GM19324 (cell line): ENCODE measurements at regions not wholly inside any gene's neighbourhood (a gene's known extent, or its start where the extent isn't known, plus 50 kb on each side); places are given as distances from the start of the nearest gene placed in this dataset.
"Not testable (repeated sequence)": the region's sequence is repeated elsewhere in the genome, so short reads cannot be mapped to it uniquely, and the experiment has no call there.

Source experiments
- ATAC-seq: cut with Tn5 transposase; IDR thresholded peaks from one replicate; pipeline ENCODE4 v1.9.1; 2021; ENCODE audit warnings: mild to moderate bottlenecking, moderate library complexity; ENCODE audit not compliant: unreplicated experiment, low FRiP score

DNA sequence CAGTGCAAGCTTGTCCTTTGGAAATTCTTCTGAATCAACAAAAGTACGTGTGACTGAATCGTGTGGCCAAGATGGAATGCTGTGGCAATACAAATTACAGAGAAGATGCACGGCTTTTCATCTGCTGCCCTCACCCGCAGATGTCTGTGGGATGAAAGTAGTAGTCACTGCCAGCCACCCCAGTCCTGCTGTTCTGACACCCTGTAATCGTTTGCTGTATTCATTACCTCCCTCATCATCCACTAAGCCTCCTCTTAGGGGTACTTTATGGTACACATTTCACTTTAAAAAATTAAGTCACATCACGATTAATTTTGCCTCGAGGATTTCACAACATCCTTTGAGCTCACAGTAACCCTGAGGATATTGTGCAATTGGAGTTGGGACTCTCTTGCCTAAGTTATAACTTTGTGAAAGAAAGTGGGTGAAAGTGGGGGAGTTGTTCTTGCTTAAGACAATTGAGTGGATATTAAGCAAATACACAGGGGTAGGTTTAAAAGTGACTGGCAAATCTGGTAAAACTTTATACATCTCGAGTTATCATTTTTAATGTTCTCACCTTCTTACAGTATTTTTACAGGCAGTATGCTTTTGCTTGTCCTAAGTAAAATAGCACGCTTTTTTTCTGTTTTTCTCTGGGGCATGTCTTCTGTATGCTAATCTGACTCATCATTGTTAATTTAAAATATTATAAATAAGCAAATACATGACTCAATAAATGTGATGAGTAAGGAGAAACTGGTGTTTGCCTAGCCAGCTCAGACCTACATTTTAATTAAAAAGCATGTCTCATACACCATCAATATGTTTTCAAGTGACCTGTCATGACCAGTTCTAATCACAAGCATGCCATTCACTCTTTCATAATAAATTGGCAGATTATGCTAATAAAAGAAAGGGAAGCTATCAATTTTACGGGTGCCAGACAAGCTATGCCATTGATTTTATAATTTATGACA is 680.9 kb downstream of the IRS1 start:
- ATAC-seq, result no peak

DNA sequence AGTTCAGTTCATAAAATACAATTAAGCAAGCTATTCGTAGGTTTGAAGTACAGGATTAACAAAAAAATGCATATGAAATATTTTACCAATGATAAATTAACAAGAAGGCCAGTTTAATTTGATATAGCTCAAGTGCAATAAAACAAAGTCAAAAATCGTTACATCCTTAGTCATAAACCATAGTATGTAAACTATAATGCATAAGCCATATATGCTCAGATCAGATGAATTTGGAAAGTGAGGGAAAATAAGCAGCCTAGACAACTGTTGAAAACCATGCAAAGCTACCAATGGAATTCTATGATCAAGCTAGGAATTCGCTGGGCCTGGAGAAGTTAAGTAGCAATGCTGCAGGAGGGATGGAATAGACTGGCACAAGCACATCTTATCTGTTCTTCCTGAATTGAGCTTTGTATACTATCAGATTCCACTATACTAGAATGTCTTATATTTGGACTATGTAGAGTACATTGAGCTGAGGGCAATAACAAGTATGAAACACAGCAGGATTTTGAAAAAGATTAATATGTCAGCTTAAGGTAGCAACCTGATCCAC is 682.0 kb downstream of the IRS1 start:
- ATAC-seq, result no peak

DNA sequence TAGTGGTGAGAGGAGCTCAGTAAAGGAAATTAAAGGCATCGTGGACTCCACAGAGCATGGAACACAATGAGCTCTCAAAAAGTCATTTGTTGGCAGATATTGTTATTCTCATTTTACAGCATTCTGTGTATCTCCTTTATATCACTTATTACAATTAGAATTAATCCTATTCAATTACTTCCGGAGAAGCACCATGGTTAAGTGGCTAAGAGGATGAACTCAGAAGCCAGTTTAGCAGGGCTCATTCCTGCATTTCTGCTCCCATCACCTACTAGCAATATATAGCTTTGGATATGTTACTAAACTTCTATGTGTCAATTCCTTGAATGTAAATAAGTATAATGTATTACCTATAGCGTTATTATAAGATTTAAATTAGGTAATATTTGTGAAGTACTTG is 683.3 kb downstream of the IRS1 start:
- ATAC-seq, result no peak

DNA sequence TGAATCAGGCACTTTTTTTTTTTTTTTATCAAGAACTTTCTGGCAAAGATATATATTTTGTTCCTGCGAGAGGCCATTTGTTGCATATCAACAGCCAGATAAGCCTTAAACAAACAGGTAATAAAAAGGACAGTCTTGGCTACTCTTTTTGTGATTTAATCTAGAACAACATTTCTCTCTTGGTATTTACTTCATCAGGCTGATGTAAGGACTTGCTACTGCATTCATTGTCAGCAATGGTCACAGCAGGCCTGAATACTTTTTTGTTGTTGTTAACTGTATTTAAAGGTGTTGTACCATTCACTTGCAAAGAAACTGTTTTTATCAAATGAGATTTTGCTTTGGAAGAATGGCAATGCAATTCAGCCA is 683.8 kb downstream of the IRS1 start:
- ATAC-seq, result no peak

DNA sequence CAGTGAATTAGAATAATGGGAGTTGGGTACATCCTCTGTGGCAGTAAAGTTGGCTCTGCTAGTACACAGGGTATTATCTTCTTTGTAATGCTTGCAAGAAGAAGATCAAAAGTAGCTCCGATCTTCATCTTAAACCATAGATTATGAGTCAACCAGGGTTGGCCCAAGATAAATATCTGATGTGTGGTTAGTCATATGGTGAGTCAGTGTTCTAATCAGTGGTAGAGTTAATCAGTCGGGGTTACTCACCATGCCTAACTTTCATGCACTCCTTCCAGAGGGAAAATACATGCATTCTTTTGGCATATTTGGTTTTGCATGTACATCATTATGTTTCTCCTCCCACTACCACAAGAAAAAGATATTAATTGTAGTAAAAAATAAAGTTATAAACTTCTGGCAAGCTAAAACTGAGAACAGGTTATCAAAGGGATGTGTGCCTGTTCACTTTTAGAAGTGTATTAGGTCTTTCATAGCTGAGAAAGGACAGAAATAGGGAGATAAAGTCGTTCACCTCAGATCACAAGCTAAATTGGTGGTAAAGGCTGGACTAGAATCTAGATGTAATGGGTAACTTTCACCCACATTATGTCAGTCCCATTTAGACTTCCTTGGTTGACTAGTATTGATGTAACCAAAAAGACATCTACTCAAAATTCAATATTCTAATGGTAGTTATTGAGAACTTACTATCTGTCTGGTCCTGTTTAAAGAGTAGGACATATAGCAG is 684.4 kb downstream of the IRS1 start:
- ATAC-seq, result no peak

DNA sequence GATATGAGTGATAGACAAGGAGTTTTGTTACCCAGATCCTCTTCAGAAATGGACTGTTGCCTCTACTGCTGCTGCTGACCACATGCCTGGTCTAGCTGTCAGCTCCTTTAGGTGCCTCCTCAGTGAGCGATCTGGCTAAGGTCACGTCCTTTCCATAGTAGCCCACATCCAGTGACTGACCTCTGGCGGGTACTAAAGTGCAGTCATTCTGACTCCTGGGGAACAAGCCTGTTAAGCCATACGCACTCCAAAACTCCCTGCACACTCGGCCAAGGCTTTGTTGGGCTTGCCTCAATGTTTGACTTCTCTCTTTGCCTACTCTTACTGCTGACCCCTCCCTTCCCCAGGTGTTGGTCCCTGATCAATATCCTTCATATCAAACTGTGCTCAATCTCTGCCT is 685.2 kb downstream of the IRS1 start:
- no peak for ATAC-seq

DNA sequence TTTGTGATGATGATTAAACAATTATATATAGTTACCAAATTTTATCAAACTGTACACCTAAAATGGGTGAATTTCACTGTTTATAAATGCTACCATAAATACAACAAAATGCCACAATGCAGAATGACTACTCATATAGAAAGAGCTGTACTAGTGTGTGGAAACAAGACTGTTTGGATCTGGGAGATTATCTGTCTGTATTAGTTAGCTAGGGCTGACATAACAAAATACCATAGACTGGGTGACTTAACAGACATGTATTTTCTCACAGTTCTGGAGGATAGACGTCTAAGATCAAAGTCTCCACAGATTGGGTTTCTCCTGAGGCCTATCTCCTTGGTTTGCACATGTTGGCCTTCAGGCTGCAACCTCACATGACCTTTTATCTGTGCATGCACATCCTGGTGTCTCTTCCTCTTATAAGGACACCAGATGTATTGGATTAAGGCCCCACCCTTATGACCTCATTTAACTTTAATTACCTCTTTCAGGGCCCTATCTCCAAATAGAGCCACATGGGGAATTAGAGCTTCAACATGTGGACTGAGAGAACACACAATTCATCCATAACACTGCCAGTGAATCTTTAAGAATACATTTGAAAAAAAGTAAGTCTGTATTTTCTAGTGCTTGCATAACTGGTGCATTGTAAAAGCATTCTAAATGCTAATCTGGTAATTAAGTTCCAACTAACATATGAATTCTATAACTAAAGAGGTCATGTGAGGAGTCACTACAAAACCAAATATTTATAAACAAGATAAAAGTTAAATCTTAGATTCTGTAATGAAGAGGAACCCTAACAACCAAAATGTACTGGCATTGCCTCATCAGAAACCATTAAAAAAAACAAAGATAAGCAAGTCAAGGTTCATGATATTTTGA is 699.6 kb downstream of the NYAP2 start:
- ATAC-seq, result no peak

DNA sequence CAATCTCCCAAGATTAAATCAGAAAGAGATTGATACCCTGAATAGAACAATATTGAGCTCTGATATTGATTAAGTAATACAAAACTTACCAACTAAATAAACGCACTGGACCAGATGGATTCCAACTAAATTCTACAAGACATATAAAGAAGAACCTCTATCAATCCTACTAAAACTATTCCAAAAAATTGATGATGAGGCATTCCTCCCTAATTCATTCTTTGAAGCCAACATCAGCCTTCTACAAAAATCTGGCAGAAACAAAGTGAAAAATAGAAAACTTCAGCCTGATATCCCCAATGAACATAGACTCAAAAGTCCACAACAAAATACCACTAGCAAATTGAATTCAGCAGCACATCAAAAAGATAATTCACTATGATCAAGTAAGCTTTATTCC is 695.5 kb downstream of the NYAP2 start:
- no peak for ATAC-seq

DNA sequence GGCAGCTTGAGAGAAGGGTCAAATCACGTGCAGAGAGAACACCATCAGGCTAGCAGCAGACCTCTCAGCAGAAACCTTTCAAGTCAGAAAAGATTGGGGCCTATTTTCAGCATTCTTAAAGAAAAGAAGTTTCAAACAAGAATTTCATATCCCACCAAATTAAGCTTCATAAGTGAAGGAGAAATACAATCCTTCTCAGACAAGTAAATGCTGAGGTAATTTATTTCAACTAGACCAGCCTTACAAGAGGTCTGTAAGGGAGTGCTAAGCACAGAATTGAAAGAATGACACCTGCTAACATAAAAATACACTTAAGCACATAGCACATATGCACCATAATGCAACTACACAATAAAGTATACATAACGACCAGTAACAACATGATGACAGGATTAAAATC is 693.9 kb downstream of the NYAP2 start:
- ATAC-seq, result no peak

DNA sequence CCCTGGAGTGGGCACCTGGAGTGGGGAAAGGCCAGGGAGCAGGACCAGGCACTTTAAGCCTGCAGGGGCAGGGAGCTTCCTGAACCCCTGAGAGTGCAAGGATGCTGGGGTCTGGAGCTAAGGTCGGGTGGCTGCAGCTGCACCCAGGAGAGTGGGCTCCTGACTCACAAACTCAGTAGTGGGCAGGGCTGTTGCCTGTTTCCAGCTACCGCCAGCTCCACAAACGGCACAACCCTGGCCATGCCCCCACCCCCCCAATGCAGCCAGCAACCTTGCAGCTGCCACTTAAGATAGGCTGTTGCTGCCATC is 688.8 kb downstream of the NYAP2 start:
- ATAC-seq, result no peak

DNA sequence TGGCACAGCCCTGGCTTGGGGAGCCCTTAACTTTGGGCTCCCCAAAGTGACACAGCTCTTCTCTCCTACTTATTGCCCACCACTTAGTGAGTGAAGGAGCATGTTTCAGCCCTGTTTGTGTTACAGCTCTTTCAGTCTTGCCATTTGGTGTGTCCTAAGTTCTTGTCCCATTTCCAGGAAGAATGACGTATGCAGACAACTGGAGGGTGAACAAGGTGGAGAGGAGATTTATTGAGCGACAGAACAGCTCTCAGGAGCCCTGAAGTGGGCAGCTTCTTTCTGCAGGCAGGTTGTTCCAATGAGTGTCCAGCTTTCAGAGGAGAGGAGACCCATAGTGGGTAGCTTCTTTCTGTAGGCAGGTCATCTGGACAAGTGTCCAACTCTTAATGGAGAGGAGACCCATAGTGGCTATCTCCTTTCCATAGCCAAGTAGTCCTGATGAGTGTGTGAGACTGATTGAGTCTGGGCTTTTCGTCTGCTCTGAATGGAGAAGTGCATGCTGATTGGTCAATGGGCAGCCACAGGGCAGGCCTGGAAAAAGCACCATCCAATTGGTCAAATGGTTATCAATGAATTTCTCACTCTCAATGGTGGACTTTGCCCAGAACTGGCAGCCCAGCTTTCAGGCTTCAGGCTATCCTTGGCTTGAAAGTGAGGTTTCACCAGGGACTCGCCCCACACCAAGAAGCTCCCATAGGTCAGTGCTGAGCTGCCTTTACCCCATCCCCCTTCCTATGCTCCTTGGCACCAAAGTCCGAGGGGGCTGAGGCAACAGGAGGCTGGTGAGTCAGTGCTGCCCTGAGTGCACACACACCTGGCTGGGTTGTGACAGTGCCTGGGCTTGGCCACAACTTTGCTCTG is 688.2 kb downstream of the NYAP2 start:
- ATAC-seq, result no peak

DNA sequence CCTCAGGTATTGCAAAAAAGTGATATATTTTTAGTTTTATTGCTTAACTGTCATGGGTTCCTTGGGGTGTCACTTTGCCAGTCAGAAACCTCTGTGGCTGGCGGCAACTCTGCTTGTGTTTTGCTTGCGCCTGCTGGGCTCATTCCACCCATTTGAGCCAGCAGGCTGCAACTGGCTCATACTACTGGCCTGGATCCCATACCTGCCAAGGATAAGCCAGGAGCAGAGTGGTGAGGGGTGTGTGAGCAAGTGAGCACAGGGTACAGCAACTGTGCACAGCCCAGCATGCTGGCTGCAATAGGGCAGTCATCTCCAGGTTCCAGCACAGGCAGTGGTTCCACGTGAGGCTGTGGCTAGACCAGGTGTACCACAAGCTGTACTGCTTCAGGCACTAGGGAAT is 687.5 kb downstream of the NYAP2 start:
- ATAC-seq, result no peak

DNA sequence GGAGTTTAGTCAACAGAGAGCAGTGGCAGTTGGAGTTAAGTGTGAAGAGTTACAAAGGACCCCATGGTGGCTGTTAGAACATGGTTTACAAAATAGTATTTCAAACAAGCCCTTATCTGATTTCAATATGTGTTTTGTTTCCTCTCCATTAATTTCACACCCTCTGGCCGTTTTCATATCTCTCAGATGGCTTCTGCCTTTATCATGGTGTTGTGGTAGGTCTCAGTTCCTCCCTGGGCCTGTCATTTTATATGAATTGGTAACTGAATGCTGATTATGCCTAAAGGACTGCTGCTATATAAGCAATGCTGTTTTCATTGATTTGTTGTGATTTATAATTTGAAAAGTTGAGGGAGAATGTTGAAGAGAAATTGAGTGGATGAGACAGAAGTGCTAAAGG is 686.7 kb downstream of the NYAP2 start:
- ATAC-seq, result no peak

DNA sequence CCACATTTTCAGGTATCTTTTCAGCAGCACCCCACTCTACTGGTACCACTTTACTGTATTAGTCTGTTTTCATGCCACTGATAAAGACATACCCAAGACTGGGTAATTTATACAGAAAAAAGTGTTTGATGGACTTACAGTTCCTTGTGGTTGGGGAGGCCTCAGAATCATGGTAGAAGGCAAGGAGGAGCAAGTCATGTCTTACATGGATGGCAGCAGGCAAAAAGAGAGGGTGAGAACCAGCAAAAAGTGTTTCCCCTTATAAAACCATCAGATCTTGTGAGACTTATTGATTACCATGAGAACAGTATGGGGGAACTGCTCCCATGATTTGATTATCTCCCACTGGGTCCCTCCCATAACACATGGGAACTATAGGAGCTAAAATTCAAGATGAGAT is 685.9 kb downstream of the NYAP2 start:
- ATAC-seq, result not testable (repeated sequence)

DNA sequence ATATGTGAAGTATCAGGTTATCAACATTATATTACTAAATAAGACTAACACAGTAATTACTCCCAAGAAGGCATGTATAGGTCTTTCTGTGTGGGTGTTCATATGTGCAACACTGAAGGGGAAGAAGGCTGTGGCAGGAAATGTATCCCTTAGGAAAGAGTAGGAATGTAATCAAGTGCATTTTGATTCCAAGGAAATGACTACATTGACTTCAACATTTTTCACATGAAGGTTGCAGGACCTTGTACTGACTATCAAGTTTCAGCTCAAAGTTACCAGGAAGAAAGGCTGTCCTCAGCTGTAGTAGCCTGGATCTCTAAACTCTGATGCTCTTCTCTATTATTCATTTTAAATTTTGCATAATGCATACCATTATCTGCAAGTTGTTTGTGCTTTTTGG is 680.8 kb downstream of the NYAP2 start:
- no peak for ATAC-seq

DNA sequence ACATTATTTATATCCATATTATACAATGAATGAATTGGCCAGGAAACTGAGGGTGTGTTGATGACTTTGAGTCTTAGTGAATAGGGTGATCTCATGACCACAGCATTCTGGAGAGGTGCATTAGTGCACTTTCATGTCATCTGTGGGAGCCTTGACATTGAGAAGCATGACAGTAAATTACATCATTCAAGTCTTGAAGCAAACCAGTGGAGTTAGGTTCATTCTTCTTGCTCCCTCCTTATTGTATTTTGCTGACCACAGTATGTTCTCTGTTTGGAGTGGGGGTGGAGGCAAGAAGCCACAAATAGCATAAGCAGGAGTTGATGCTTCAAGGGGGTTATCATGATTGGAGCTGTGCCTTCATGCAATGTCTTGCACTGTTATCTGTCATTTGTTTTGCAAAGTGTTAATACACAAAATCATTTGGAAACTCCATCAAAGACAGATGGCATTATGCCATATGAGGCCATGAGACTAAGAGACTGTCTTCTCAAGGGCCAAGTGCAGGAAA is 680.2 kb downstream of the NYAP2 start:
- ATAC-seq, result no peak

DNA sequence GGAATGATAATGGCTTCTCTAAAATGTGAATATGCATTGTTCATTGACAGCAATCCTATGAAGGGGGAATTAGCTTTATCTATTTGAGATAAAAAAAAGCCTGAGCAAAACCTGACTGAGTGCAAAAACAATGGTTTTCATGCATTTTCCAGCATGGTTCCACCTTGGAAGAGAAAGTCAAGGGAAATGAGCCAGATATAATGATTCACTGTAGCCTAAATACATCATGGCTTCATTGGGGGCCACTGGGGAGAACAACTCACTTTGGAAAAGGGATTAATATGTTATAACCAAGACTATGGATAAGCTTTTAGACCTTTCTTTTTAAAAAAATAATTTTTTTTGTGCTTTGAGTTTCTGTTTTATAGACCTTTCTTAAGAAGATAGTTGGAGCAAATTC is 679.7 kb downstream of the NYAP2 start:
- ATAC-seq, result no peak

DNA sequence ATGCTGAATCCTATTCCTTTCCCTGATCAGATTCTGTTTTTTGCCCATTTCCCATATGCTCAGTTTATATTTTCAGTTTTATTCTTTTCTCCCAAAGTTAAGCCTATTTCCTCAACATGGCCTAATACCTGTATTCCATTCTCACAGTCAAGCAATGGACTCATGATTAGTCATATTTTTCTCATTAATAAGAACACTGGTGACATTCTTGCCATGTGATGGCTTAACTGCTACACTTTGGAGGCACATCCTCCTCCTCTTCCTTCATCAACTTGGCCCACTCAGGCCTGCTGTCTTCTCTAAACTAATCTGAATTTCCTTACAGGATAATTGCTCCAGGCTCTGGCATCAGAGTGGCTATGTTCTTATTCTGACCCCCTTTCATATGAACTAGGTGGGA is 679.2 kb downstream of the NYAP2 start:
- no peak for ATAC-seq

DNA sequence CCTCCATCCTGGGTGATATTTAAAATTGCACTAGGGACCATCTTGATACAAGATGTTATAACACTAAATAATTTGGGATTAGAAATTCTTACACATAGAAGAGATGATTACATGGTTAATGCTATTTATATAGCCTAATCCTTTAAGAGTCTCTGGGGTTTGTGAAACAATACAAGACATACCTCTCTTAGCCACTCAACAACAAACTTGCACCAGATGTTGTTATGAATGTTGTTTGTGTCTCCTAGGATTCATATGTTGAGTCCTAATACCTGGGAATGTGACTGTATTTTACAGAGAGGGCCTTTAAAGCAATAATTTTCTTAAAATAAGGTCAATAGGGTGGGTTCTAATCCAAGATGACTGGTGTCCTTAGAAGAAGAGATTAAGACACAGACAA is 678.3 kb downstream of the NYAP2 start:
- ATAC-seq, result no peak

DNA sequence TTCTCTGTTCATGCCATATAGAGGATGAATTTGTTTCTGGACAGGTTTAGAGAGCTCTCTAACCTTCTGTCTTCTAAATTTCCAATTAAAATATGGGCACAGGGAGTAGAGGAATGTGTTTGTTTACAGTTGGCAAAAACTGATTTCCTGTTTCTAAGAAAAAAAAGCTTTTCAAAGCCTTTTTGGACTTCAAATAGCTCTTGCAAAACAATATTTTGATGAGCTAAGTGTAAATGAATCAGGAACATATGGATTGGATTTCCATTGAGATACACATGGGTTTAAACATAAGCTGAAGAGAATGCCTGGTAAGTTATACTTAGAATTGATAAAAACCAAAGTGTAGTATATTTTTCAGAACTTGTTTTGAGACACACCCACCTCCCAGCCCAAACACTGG is 677.5 kb downstream of the NYAP2 start:
- no peak for ATAC-seq
